Thyroid gland (tissue), 4 donors: ENCODE measurements at regions not wholly inside any gene's neighbourhood (a gene's known extent, or its start where the extent isn't known, plus 50 kb on each side); places are given as distances from the start of the nearest gene placed in this dataset.
A peak's percentile ranks its signal among the peaks of the same experiment; 100 is the strongest.

Experiments used
- DNase-seq, 2 donors: peaks; one replicate each; pipeline ENCODE4 v3.0.0-alpha.2; 2019
- H3K27ac ChIP-seq, 3 donors: fragments of 200-600 bp; sonication (generic); 1 replicate in 2 of 3; 2 replicates in 1 of 3; pipeline ENCODE4 v1.5.1; 2016 to 2019; ENCODE audit warnings: mild to moderate bottlenecking in 1 of 3, moderate library complexity in 1 of 3
- H3K27me3 ChIP-seq: fragments of 200-600 bp; sonication (generic); one replicate; pipeline ENCODE4 v1.5.1; 2019
- H3K36me3 ChIP-seq, 2 donors: fragments of 200-600 bp; sonication (generic); one replicate each; pipeline ENCODE4 v1.5.1; 2016 to 2019
- H3K4me1 ChIP-seq, 2 donors: fragments of 200-600 bp; sonication (generic); one replicate each; pipeline ENCODE4 v1.5.1; 2017 to 2019
- H3K4me3 ChIP-seq, 3 donors: fragments of 200-600 bp; sonication (generic); replicated peaks in 1 of 3; 1 replicate in 2 of 3; 2 replicates in 1 of 3; pipeline ENCODE4 v1.5.1; 2016; ENCODE audit warnings: mild to moderate bottlenecking in 1 of 3
- H3K9me3 ChIP-seq: fragments of 200-600 bp; sonication (generic); one replicate; pipeline ENCODE4 v1.5.1; 2017
- POLR2A ChIP-seq, 2 donors: fragments of 450-650 bp; IDR thresholded peaks; one replicate each; pipeline ENCODE4 v1.6.1; 2017; ENCODE audit warnings: antibody characterized with exemption in 2 of 2, mild to moderate bottlenecking in 2 of 2, moderate library complexity in 1 of 2
- WGBS, 2 donors: methylation state at CpG; one replicate each; pipeline ENCODE4 v1.1.5; 2017; 5-methylcytosine and 5-hydroxymethylcytosine counted together
- intact Hi-C: fragments of 100-400 bp; cut with DNase I; formaldehyde crosslinking; loops from one replicate; pipeline ENCODE4 v1.15.1; 2023
- TF ChIP-seq, protein P1 (sequence below), 6 experiments: fragments of 200-600 bp in 3 of 6; fragments of 450-650 bp in 3 of 6; sonication (generic) in 3 of 6; IDR thresholded peaks; one replicate each; pipeline ENCODE4 v1.5.1; 2016 to 2019; ENCODE audit warnings: antibody characterized with exemption in 6 of 6, mild to moderate bottlenecking in 2 of 6, inconsistent platforms in 1 of 6, moderate library complexity in 1 of 6

GRCh38 chr4:184289179-184289535 lies 71.5 kb upstream of the ENPP6 start:
- intact Hi-C loops = loop anchor here (10.0 kb wide), 2 partner anchors 116 to 706 kb away; no protein-coding TSS in a partner anchor

GRCh38 chr4:184288451-184289178 lies 70.9 kb upstream of the ENPP6 start:
- TF ChIP-seq POLR2A (IDR thresholded peaks at IDR 0.05) = no peak
- TF ChIP-seq, protein P1, sequence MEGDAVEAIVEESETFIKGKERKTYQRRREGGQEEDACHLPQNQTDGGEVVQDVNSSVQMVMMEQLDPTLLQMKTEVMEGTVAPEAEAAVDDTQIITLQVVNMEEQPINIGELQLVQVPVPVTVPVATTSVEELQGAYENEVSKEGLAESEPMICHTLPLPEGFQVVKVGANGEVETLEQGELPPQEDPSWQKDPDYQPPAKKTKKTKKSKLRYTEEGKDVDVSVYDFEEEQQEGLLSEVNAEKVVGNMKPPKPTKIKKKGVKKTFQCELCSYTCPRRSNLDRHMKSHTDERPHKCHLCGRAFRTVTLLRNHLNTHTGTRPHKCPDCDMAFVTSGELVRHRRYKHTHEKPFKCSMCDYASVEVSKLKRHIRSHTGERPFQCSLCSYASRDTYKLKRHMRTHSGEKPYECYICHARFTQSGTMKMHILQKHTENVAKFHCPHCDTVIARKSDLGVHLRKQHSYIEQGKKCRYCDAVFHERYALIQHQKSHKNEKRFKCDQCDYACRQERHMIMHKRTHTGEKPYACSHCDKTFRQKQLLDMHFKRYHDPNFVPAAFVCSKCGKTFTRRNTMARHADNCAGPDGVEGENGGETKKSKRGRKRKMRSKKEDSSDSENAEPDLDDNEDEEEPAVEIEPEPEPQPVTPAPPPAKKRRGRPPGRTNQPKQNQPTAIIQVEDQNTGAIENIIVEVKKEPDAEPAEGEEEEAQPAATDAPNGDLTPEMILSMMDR (IDR thresholded peaks at IDR 0.05) = no peak
- 56 to 57% methylated on average over 13 to 14 of the region's 14 CpGs for WGBS, 2 donors
- H3K36me3 ChIP-seq = no peaks in the 10 kb centered on the region
- peaks cover 18 to 30% of the 10 kb centered on the region in 2 donors for H3K4me1 ChIP-seq
- H3K27ac ChIP-seq = peak overlapping the region; percentile 83 to 85 (median 84)
- intact Hi-C loops = loop anchor here (10.0 kb wide), 2 partner anchors 116 to 706 kb away; no protein-coding TSS in a partner anchor
- H3K27me3 ChIP-seq = no peaks in the 10 kb centered on the region
- H3K4me3 ChIP-seq = no peak overlapping the region
- peak; percentile 49 to 51 for DNase-seq
- no peaks in the 10 kb centered on the region for H3K9me3 ChIP-seq

More at GRCh38 chr4:184289179-184289535, 71.5 kb upstream of the ENPP6 start:
- H3K4me3 ChIP-seq = no peak overlapping the region
- no peak for TF ChIP-seq POLR2A (IDR thresholded peaks at IDR 0.05)
- TF ChIP-seq, protein P1 (IDR thresholded peaks at IDR 0.05) = no peak
- no peak for DNase-seq
- H3K4me1 ChIP-seq = peaks cover 18 to 27% of the 10 kb centered on the region in 2 donors
- no peaks in the 10 kb centered on the region for H3K27me3 ChIP-seq
- no peaks in the 10 kb centered on the region for H3K36me3 ChIP-seq
- WGBS, 2 donors = 93 to 94% methylated on average over 3 of the region's 3 CpGs
- H3K27ac ChIP-seq = peak overlapping the region; percentile 83 to 85 (median 84)
- H3K9me3 ChIP-seq = no peaks in the 10 kb centered on the region

GRCh38 chr4:184287697-184288255 lies 70.1 kb upstream of the ENPP6 start:
- Histone ChIP-seq H3K4me3 (no peak overlapping the region), H3K27ac (peak overlapping the region; percentile 83 to 85 (median 84)), H3K9me3 (no peaks in the 10 kb centered on the region), H3K36me3 (no peaks in the 10 kb centered on the region), H3K4me1 (peaks cover 21 to 32% of the 10 kb centered on the region in 2 donors), H3K27me3 (no peaks in the 10 kb centered on the region)
- intact Hi-C loops = loop anchor here (10.0 kb wide), 2 partner anchors 117 to 707 kb away; no protein-coding TSS in a partner anchor
- TF ChIP-seq POLR2A (IDR thresholded peaks at IDR 0.05) = peak in 1 of 2 donors; percentile 51
- TF ChIP-seq, protein P1 (IDR thresholded peaks at IDR 0.05) = peak in 4 of 6 experiments; percentile 27 to 55 (median 48)
- DNase-seq = peak; percentile 93 to 94
- WGBS, 2 donors = 10 to 19% methylated on average over 5 of the region's 5 CpGs

- 71 to 79% methylated on average over 4 of the region's 4 CpGs for WGBS, 2 donors
Measured at GRCh38 chr4:184286358-184286757, 68.7 kb upstream of the ENPP6 start.

More at GRCh38 chr4:184286358-184286757, 68.7 kb upstream of the ENPP6 start:
- TF ChIP-seq POLR2A (IDR thresholded peaks at IDR 0.05) = no peak
- TF ChIP-seq, protein P1 (IDR thresholded peaks at IDR 0.05) = no peak
- peaks cover 23 to 41% of the 10 kb centered on the region in 2 donors for H3K4me1 ChIP-seq
- no peak overlapping the region for H3K4me3 ChIP-seq
- intact Hi-C loops = loop anchor here (10.0 kb wide), 2 partner anchors 118 to 708 kb away; no protein-coding TSS in a partner anchor
- no peaks in the 10 kb centered on the region for H3K27me3 ChIP-seq
- H3K9me3 ChIP-seq = no peaks in the 10 kb centered on the region
- peak overlapping the region in 1 of 3 donors; percentile 85 for H3K27ac ChIP-seq
- no peak for DNase-seq
- H3K36me3 ChIP-seq = no peaks in the 10 kb centered on the region
